ENCODE measurements at regions not wholly inside any gene's neighbourhood (a gene's known extent, or its start where the extent isn't known, plus 50 kb on each side); places are given as distances from the start of the nearest gene placed in this dataset.
"Not testable (repeated sequence)": the region's sequence is repeated elsewhere in the genome, so short reads cannot be mapped to it uniquely, and the experiment has no call there.

DNA sequence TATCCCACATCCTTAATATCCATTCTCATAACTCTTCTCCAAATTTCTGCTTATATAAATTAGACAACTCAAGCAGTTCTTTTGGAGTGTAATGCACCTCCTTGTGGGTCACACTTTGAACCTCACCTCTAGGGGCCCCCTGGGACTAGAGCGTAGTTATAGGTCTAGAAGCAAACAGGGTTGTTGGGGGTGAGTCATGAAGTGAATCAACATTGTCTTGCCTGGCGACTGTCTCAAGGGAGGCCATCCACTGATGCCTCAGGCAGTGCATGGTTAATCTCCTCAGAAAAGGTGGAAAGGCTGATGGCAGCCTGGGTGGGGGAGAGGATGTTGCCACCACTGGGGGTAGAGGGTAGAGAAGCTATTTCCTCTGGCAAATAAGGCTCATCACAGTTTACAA lies 129.1 kb downstream of the TNFRSF21 start:
- peak; percentile 54 for DNase-seq

DNA sequence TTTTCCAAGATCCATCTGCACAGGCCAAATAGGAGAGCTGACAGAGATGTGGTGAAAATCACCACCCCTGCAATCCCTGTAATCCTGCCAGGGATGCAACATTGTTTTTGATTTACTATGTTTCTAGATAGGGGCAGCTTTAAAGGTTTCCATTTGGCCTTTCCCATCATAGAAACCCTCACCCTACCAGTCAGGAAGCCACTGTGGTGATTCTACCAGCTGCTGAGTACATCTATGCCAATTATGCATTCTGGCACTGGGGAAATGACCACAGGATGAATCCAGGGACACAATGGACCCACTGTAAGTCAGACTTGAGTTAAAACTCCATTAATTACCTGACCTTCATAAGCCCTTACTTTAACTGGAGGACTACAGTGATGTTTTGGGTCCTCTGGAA lies 130.4 kb downstream of the TNFRSF21 start:
- no peak for DNase-seq

DNA sequence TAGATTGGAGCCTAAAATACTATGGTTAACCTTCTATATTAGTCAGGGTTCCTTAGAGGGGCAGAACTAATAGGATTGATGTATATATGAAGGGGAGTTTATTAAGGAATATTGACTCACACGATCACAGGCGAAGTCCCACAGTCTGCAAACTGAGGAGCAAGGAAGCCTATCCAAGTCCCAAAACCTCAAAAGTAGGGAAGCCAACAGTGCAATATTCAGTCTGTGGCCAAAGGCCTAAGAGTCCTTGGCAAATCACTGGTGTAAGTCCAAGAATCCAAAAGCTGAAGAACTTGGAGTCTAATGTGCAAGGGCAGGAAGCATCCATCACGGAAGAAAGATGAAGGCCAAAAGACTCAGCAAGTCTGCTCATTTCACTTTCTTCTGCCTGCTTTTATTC lies 133.5 kb upstream of the ADGRF1 start:
- DNase-seq: no peak

- no peak for DNase-seq
Measured at GRCh38 chr6:47174502-47175023, 132.4 kb upstream of the ADGRF1 start.

GRCh38 chr6:47174063-47174462 lies 131.9 kb upstream of the ADGRF1 start:
- DNase-seq: not testable (repeated sequence)

DNA sequence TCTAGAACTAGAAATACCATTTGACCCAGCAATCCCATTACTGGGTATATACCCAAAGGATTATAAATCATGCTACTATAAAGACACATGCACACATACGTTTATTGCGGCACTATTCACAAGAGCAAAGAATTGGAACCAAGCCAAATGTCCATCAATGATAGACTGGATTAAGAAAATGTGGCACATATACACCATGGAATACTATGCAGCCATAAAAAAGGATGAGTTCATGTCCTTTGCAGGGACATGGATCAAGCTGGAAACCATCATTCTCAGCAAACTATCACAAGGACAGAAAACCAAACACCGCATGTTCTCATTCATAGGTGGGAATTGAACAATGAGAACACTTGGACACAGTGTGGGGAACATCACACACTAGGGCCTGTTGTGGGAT lies 131.0 kb upstream of the ADGRF1 start:
- not testable (repeated sequence) for DNase-seq

- DNase-seq: no peak
Measured at GRCh38 chr6:47170617-47170947, 128.4 kb upstream of the ADGRF1 start.

- no peak for DNase-seq
Measured at GRCh38 chr6:47169785-47170616, 127.9 kb upstream of the ADGRF1 start.

GRCh38 chr6:47168180-47168579 lies 126.0 kb upstream of the ADGRF1 start:
- DNase-seq: peak; percentile 93

GRCh38 chr6:47165918-47166317 lies 123.8 kb upstream of the ADGRF1 start:
- peak; percentile 21 for DNase-seq

DNA sequence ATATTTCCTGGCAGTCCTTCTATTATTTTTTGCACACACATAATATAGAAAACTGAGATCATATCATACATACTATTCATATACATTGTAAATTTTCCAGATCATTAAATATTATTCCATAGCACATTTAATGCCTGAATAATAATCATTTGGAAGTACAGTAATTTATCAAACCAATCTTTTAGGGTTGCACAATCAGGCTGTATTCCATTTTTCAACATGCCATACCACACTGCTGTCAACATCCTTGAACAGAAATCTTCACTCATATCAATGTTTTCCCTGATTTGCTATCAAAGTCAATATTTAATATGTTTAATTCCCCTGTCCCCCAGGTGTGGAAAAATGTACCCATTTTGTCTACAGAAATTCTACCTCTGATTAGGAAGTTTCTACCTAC lies 122.7 kb upstream of the ADGRF1 start:
- no peak for DNase-seq

GRCh38 chr6:47163536-47163935 lies 121.4 kb upstream of the ADGRF1 start:
- no peak for DNase-seq

- no peak for DNase-seq
Measured at GRCh38 chr6:47162793-47163192, 120.7 kb upstream of the ADGRF1 start.

DNA sequence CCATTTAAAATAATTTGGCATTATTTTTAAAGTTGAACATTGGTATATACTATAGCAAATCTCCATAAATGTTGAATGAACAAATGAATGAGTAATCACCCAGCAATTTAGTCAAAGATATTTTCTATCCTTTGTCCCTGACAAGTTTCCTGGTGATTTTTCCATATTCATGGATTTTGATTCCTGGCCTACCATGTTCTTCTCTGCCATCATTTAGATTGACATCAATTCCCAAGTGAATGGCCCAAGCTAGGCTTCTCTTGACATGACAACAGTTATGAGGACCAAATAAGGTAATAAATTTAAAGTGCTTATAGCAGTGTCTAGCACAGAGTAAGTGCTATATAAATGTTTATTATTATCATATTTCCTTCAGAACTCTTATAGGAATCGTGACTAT lies 120.1 kb upstream of the ADGRF1 start:
- no peak for DNase-seq

- DNase-seq: peak; percentile 23
Measured at GRCh38 chr6:47161176-47161687, 119.1 kb upstream of the ADGRF1 start.

- DNase-seq: no peak
Measured at GRCh38 chr6:47160702-47161101, 118.6 kb upstream of the ADGRF1 start.

DNA sequence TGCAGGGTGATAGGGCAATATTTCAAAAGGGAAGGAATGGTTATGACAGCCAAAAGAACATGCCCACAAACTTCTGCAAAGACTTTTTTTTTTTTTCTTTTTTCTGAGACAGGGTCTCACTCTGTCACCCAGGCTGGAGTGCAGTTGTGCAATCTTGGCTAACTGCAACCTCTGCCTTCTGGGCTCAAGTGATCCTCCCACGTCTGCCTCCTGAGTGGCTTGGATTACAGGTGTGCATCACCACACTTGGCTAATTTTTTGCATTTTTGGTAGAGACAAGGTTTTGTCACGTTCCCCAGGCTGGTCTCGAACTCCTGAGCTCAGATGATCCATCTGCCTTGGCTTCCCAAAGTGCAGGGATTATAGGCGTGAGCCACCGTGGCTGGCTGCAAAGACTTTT lies 117.6 kb upstream of the ADGRF1 start:
- DNase-seq: no peak

DNA sequence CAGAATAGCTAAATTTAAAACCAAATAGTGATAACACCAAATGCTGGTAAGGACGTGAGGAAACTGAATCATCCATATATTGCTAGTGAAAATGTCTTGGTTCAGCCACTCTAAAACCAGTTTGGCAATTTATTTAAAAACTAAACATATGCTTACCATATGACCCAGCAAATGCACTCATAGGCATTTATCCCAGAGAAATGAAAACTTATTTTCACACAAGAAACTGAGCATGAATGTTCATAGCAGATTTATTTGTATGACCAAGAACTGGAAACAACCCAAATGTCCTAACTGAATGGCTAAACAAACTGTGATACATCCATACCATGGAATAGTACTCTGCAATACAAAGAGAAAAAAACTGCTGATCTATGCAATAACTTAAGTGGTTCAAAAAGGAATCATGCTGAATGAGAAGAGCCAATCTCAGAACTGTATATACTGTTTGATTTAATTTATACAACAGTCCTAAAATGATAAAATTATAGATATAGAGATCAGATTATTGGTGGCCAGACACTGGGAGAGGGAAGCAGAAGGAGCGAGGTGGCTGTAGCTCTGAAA lies 115.6 kb upstream of the ADGRF1 start:
- no peak for DNase-seq

GRCh38 chr6:47157063-47157462 lies 114.9 kb upstream of the ADGRF1 start:
- DNase-seq: no peak

GRCh38 chr6:47156196-47156595 lies 114.1 kb upstream of the ADGRF1 start:
- no peak for DNase-seq

DNA sequence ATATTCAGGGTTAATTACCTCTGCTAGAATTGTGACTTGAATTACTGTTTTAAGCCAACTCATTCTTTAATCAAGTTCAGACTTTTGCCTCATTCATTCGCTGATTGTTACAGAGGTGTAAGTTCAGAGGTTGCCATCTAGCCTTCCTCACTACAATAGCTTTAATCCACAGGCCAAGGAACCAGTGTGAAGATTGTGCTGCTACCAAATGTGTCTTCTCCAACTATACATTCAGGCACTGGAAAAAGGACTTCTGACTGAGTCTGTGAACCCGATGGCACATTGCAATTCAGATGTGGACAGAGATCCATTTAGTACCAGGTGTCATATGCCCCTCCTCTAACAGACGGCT lies 111.2 kb upstream of the ADGRF1 start:
- no peak for DNase-seq

DNA sequence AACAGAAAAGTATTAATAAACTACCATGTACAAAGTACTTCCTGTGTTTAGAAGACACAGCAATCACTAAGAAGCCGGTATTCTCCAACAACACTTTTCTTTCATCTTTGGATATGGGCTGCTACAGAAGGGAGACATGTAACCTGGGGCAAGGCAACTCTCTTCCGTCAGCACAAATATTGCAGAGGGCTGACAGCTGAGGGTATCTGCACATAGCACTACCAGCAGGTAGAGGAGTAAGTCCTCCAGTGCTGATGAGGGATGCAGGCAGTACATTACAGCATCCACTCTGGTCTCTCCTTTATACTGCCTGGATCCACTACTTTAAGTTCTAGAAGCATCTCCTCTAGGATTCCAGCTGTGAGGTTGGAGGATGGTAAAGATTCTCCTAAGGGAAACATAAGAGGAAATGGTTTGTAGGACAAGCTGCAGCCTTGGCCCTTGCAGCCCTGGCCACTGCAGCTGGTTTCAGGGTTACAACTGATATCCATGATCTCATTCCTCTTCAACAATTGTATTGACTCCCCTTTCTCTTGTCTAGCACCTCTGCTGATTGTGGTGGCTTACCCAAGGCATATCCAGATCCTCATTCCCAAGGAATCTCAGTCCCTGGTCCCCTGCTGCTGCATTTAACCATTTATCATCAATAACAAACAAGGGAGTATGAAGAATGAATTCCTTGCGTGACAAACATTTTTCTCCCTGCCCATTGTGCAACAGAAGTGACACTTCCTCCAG lies 110.7 kb upstream of the ADGRF1 start:
- DNase-seq: peak; percentile 75

GRCh38 chr6:47151232-47151898 lies 109.2 kb upstream of the ADGRF1 start:
- DNase-seq: no peak
